Motor neuron (in vitro differentiated cells): ENCODE measurements at regions not wholly inside any gene's neighbourhood (a gene's known extent, or its start where the extent isn't known, plus 50 kb on each side); places are given as distances from the start of the nearest gene placed in this dataset.
A peak's percentile ranks its signal among the peaks of the same experiment; 100 is the strongest.
"Not testable (repeated sequence)": the region's sequence is repeated elsewhere in the genome, so short reads cannot be mapped to it uniquely, and the experiment has no call there.

ENCODE experiments used
- ATAC-seq, 8 experiments: fragments of 200-7000 bp; cut with Tn5 transposase; replicated peaks in 6 of 8; 2 replicates each; pipeline ENCODE4 v1.8.0; 2021; ENCODE audit warnings: mild to moderate bottlenecking in 8 of 8, moderate library complexity in 8 of 8
- H3K27ac ChIP-seq, 2 donors: fragments of 250-450 bp; sonication (Bioruptor Pico); 2 replicates each; pipeline ENCODE4 v1.9.0; 2021; ENCODE audit warnings: antibody characterized with exemption in 2 of 2, mild to moderate bottlenecking in 2 of 2, moderate library complexity in 1 of 2
- H3K4me1 ChIP-seq, 2 donors: fragments of 250-450 bp; sonication (Bioruptor Pico); replicated peaks in 1 of 2; 2 replicates each; pipeline ENCODE4 v1.6.1; 2021; ENCODE audit warnings: antibody characterized with exemption in 2 of 2, mild to moderate bottlenecking in 2 of 2, moderate library complexity in 1 of 2
- H3K4me3 ChIP-seq, 5 donors: fragments of 250-450 bp; sonication (Bioruptor Pico); 2 replicates each; pipeline ENCODE4 v1.9.0; 2021; ENCODE audit warnings: antibody characterized with exemption in 5 of 5, mild to moderate bottlenecking in 5 of 5, moderate library complexity in 4 of 5
- WGBS, 10 experiments: fragments of 450-650 bp; shearing (Covaris generic); methylation state at CpG; one replicate each; pipeline ENCODE4 v1.0.0; 2022; 5-methylcytosine and 5-hydroxymethylcytosine counted together
- in situ Hi-C, 9 experiments: fragments of 400-800 bp; cut with MboI; loops; one replicate each; pipeline ENCODE4 v1.15.0; 2021; ENCODE audit warnings: low sequenced_read_pairs in 9 of 9, low pct_unique_long_range_greater_than_20kb in 2 of 9; ENCODE audit not compliant: unreplicated experiment in 9 of 9

GRCh38 chr9:67208831-67209437 lies 216.6 kb upstream of the SPATA31A3 start:
- peak in 5 of 8 experiments; percentile 80 to 98 (median 97) for ATAC-seq
- H3K4me1 ChIP-seq, H3K27ac ChIP-seq, in situ Hi-C loops, H3K4me3 ChIP-seq: not testable (repeated sequence)
- no CpG with 5 or more reads among the region's 6 CpGs for WGBS, 10 experiments

DNA sequence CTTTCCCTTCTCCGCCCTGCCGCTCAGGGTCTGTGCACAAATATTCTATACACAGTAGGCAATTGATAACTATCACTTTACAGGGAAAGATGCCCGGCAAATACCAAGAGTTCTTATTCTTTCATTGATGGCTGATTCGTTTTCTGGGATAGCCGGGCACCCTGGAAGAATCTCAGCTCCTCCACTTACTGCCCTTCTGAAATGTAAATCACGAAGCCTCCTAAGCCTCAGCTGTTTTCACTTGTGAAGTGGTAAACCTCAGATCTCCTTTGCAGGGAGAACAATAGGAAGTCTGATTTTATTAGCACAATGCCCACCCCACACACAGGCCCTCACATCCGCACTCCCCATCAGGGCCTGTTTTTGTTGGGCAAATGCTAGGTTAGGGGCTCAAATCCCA lies 203.8 kb upstream of the SPATA31A3 start:
- H3K4me3 ChIP-seq, H3K27ac ChIP-seq, in situ Hi-C loops, H3K4me1 ChIP-seq: not testable (repeated sequence)
- ATAC-seq, result peak in 1 of 8 experiments; percentile 12
- WGBS, 10 experiments, result no CpG with 5 or more reads among the region's 7 CpGs

GRCh38 chr9:67195357-67195756 lies 203.0 kb upstream of the SPATA31A3 start:
- no CpG with 5 or more reads among the region's 8 CpGs for WGBS, 10 experiments
- H3K27ac ChIP-seq, ATAC-seq, H3K4me3 ChIP-seq, in situ Hi-C loops, H3K4me1 ChIP-seq: not testable (repeated sequence)

GRCh38 chr9:67179185-67179584 lies 186.8 kb upstream of the SPATA31A3 start:
- WGBS, 10 experiments, result no CpG with 5 or more reads among the region's 2 CpGs
- in situ Hi-C loops, H3K4me1 ChIP-seq, ATAC-seq, H3K4me3 ChIP-seq, H3K27ac ChIP-seq: not testable (repeated sequence)

DNA sequence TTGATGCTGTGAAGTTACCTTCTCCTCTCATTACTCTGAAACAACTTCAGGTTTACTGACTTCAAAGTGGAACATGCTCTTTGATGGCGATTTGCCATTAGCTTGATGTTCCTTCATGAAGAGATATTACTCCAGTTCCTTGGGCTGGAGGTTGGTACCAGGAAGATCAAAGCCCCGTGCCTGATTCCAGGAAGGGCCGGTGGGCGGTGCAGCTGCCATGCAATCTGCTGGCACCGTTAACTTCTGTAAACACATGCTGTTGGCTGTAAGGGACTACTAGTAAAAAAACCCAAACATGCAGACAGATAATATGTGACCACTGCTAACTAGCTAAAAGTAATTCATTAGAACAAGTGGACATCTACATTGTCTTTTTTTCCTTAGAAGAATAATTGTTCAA lies 182.8 kb upstream of the SPATA31A3 start:
- H3K4me1 ChIP-seq, in situ Hi-C loops, H3K4me3 ChIP-seq, ATAC-seq, H3K27ac ChIP-seq: not testable (repeated sequence)
- WGBS, 10 experiments, result no CpG with 5 or more reads among the region's 5 CpGs

GRCh38 chr9:67171721-67172120 lies 179.4 kb upstream of the SPATA31A3 start:
- in situ Hi-C loops, H3K4me1 ChIP-seq, ATAC-seq, H3K4me3 ChIP-seq, H3K27ac ChIP-seq: not testable (repeated sequence)
- WGBS, 10 experiments, result no CpG with 5 or more reads among the region's 3 CpGs

DNA sequence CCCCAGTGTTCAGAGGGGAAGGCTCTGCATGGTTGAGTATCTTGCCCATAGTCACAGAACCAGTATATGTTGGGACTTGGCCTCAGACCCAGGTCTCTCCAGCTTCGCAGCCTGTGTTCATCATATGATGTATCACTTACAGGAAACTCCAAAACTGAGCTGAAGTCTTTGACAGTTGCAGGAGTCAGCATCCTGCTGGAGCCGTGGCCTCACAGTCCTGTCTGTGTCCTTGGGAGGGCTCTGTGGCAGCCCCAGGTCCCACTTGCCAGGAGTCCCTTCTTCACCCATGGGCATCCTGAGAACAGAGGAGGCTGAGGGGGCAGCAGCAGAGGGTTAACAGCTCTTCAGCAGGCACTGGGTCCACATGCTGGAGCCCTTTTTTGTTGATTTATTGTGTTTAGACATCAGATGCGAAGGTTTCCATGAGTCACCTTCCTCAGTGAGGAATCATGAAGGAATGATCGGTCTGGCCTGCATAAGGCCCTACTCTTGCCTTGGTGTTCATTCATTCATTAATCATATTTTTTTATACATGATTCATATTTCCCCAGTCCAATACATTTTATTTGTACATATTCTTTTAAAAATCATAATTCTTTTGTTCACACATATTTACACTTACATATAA lies 176.3 kb upstream of the SPATA31A3 start:
- H3K4me3 ChIP-seq, H3K4me1 ChIP-seq, H3K27ac ChIP-seq, in situ Hi-C loops: not testable (repeated sequence)
- ATAC-seq, result peak in 6 of 8 experiments; percentile 38 to 85 (median 50)
- WGBS, 10 experiments, result no CpG with 5 or more reads among the region's 4 CpGs

GRCh38 chr9:67166335-67166734 lies 174.0 kb upstream of the SPATA31A3 start:
- peak in 5 of 8 experiments; percentile 55 to 94 (median 85) for ATAC-seq
- in situ Hi-C loops, H3K4me3 ChIP-seq: not testable (repeated sequence)

DNA sequence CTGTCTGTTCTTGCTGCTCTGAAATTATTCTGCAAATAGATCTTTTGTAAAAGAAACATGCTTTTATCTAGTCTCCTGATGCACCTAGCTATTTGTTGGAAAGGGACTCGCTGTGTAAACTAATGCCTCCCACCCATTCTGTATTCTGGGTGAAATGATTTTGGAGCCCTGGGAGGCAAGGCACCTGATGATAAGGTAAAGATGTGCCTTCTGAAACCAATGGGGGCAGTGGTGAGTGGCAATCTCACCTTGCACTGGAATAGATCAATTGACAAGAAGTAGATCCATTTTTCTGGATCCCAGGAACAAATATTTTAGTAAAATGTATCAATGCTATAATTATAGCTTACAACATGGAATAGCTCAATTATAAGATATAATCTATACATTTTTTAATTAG lies 170.5 kb upstream of the SPATA31A3 start:
- ATAC-seq, in situ Hi-C loops, H3K27ac ChIP-seq: not testable (repeated sequence)

More at GRCh38 chr9:67166335-67166734, 174.0 kb upstream of the SPATA31A3 start:
- H3K4me1 ChIP-seq, H3K27ac ChIP-seq: not testable (repeated sequence)

GRCh38 chr9:67155218-67155617 lies 162.9 kb upstream of the SPATA31A3 start:
- ATAC-seq, in situ Hi-C loops, H3K27ac ChIP-seq, H3K4me1 ChIP-seq, H3K4me3 ChIP-seq: not testable (repeated sequence)
- no CpG with 5 or more reads among the region's 9 CpGs for WGBS, 10 experiments

More for the DNA sequence above, 170.5 kb upstream of the SPATA31A3 start:
- H3K4me3 ChIP-seq, H3K4me1 ChIP-seq: not testable (repeated sequence)
- no CpG with 5 or more reads among the region's 1 CpG for WGBS, 10 experiments

DNA sequence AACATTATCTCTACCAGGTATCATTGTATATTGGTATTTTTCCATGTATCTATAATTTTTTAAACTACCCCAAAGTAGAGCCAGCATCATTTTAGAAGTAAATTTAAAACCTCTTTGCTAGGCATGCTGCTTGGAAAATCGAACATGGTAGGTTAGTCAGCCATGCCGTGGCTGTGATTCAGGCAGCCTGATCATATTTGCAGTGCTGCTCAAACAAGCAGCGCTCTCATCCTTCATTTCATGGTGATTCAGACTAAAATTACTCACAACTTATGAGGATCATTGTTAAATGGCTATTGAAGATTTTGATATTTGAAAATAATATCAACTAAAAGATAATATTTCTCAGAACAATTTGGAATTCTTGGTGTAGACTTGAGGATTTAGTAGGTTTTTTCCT lies 161.2 kb upstream of the SPATA31A3 start:
- H3K4me1 ChIP-seq, H3K27ac ChIP-seq, H3K4me3 ChIP-seq, in situ Hi-C loops: not testable (repeated sequence)
- ATAC-seq, result peak in 2 of 8 experiments; percentile 53 to 74
- WGBS, 10 experiments, result no CpG with 5 or more reads among the region's 3 CpGs

GRCh38 chr9:67142392-67143107 lies 150.2 kb upstream of the SPATA31A3 start:
- no CpG with 5 or more reads among the region's 11 CpGs for WGBS, 10 experiments
- in situ Hi-C loops, H3K4me1 ChIP-seq, H3K4me3 ChIP-seq, H3K27ac ChIP-seq, ATAC-seq: not testable (repeated sequence)

GRCh38 chr9:67136376-67136775 lies 144.0 kb upstream of the SPATA31A3 start:
- H3K27ac ChIP-seq, ATAC-seq, in situ Hi-C loops, H3K4me1 ChIP-seq, H3K4me3 ChIP-seq: not testable (repeated sequence)
- no CpG with 5 or more reads among the region's 2 CpGs for WGBS, 10 experiments

- ATAC-seq, H3K27ac ChIP-seq, in situ Hi-C loops, H3K4me3 ChIP-seq, H3K4me1 ChIP-seq: not testable (repeated sequence)
- no CpG with 5 or more reads among the region's 2 CpGs for WGBS, 10 experiments
Measured at GRCh38 chr9:67133124-67133523, 140.8 kb upstream of the SPATA31A3 start.
